ENCODE measurements at regions not wholly inside any gene's neighbourhood (a gene's known extent, or its start where the extent isn't known, plus 50 kb on each side); places are given as distances from the start of the nearest gene placed in this dataset.

DNA sequence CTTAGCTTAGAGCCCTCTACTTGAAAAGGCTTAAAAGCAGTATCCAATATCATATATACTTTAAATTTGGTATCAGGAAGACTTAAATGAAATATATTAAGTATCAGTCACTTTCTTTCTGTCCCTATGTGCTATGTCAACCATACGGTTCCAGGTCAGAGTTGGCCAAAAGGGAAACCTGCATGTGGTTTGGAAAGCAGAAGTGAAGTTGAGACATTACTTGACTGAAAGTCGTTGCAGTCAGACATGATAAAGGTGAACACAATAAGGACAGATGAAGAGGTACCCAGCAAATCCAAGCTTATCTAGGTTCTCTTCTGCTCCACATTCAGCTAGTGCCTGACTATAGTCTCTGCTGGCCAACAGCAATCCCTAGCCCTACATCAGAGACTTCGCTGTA is 336.8 kb downstream of the KCNA4 start:
- Histone ChIP-seq H3K9me3 (peaks cover 0 to 3% (median 0%) of the 10 kb centered on the region in 11 donors), H3K27ac (no peak overlapping the region), H3K36me3 (no peaks in the 10 kb centered on the region), H3K4me3 (no peak overlapping the region), H3K27me3 (no peaks in the 10 kb centered on the region), H3K4me1 (no peaks in the 10 kb centered on the region)
- ATAC-seq (no peak), DNase-seq (no peak)
- TF ChIP-seq, protein P1, sequence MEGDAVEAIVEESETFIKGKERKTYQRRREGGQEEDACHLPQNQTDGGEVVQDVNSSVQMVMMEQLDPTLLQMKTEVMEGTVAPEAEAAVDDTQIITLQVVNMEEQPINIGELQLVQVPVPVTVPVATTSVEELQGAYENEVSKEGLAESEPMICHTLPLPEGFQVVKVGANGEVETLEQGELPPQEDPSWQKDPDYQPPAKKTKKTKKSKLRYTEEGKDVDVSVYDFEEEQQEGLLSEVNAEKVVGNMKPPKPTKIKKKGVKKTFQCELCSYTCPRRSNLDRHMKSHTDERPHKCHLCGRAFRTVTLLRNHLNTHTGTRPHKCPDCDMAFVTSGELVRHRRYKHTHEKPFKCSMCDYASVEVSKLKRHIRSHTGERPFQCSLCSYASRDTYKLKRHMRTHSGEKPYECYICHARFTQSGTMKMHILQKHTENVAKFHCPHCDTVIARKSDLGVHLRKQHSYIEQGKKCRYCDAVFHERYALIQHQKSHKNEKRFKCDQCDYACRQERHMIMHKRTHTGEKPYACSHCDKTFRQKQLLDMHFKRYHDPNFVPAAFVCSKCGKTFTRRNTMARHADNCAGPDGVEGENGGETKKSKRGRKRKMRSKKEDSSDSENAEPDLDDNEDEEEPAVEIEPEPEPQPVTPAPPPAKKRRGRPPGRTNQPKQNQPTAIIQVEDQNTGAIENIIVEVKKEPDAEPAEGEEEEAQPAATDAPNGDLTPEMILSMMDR (IDR thresholded peaks at IDR 0.05) = no peak
- WGBS, 2 donors = 79 to 84% methylated on average over 3 of the region's 3 CpGs
- intact Hi-C loops (cut with DNase I) = loop anchor here in 1 of 10 donors (5.0 kb wide), 1 partner anchor 1083 kb away; no protein-coding TSS in a partner anchor

DNA sequence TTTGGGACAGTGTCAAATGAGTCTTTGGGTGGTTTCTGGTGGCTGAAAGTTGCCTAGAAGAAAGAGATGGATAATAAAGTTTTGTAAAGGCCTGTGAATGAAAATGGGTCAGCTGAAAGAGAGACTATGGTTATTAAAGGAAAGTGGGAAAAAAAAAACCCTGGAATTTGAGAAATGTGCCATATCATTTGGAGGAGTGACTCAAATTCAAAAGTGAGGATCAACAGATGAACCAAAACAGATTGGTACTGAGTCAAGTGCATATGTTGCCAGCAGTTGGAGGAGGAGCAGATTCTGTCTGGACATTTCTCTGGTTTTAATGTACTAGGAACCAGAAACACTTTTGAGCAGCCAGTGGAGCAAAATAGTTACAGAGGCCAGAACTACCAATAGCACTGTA is 339.8 kb downstream of the KCNA4 start:
- Histone ChIP-seq H3K36me3 (no peaks in the 10 kb centered on the region), H3K4me3 (no peak overlapping the region), H3K9me3 (peaks cover 0 to 4% (median 0%) of the 10 kb centered on the region in 11 donors), H3K27me3 (no peaks in the 10 kb centered on the region), H3K4me1 (no peaks in the 10 kb centered on the region), H3K27ac (no peak overlapping the region)
- DNase-seq (no peak), ATAC-seq (no peak)
- TF ChIP-seq, protein P1 (IDR thresholded peaks at IDR 0.05) = no peak
- intact Hi-C loops (cut with DNase I) = no loop called here

DNA sequence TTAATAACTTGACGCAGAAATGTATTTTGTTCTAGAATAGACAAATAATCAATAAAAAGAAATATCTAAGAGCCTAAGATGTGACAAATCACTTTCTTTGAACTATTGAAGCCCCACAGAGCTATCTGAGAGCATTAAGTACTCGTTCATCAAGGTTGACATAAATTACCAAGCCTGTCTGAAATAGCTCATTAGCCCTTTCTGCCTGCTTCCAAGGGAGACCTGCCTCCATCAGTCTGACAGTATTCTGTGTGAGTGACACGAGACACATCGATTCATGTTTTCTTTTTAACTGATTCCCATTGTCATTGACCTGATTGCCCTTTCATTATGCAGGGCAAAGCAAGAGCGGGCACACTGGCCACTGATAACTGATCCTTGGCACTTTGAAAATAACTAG is 347.5 kb downstream of the KCNA4 start:
- ATAC-seq (no peak), DNase-seq (no peak)
- TF ChIP-seq, protein P1 (IDR thresholded peaks at IDR 0.05) = no peak
- H3K27me3 ChIP-seq = no peaks in the 10 kb centered on the region
- H3K9me3 ChIP-seq = peaks cover 0 to 36% (median 2%) of the 10 kb centered on the region in 11 donors
- no peak overlapping the region for H3K4me3 ChIP-seq
- WGBS, 2 donors = 68 to 81% methylated on average over 5 of the region's 5 CpGs
- no peaks in the 10 kb centered on the region for H3K36me3 ChIP-seq
- no peaks in the 10 kb centered on the region for H3K4me1 ChIP-seq
- intact Hi-C loops (cut with DNase I) = no loop called here
- no peak overlapping the region for H3K27ac ChIP-seq

DNA sequence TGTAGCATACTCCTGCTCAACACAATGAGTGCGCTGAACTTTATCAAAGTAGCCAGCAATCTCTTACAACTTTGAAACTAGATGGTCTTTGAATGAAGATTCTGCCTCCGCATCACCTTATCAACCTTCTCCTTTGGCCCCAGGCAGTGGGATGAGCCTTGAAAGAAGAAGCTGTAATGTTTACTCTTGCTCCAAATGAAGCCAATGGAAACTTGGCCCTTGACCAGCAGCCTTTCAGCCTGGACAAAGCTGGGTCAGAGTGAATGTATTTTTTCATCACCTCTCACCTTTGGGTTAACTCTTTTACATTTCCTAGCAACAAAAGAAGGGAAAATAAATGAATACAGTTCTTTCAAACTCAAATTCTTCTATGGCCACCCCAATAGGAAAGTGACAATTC is 359.1 kb downstream of the KCNA4 start:
- intact Hi-C loops (cut with DNase I) = no loop called here
- peak; percentile 6 to 17 for DNase-seq
- Histone ChIP-seq H3K27ac (no peak overlapping the region), H3K4me1 (peaks cover 0 to 10% (median 0%) of the 10 kb centered on the region in 9 donors), H3K27me3 (no peaks in the 10 kb centered on the region), H3K36me3 (no peaks in the 10 kb centered on the region), H3K4me3 (no peak overlapping the region), H3K9me3 (peaks cover 0 to 8% (median 0%) of the 10 kb centered on the region in 11 donors)
- WGBS, 2 donors = 63 to 66% methylated on average over 2 of the region's 2 CpGs
- TF ChIP-seq, protein P1 (IDR thresholded peaks at IDR 0.05) = no peak
- ATAC-seq = peak in 4 of 8 donors; percentile 53 to 79 (median 60)
